NCI-H2081 (cell line): ENCODE measurements at regions not wholly inside any gene's neighbourhood (a gene's known extent, or its start where the extent isn't known, plus 50 kb on each side); places are given as distances from the start of the nearest gene placed in this dataset.
A peak's percentile ranks its signal among the peaks of the same experiment; 100 is the strongest.
"Not testable (repeated sequence)": the region's sequence is repeated elsewhere in the genome, so short reads cannot be mapped to it uniquely, and the experiment has no call there.

Source experiments
- DNase-seq, 2 experiments: peaks; one replicate each; lab custom pipeline; 2025; lab: John Stamatoyannopoulos, UW

GRCh38 chr1:189751311-189751710, 726.4 kb downstream of the BRINP3 start:
- no peak for DNase-seq

GRCh38 chr1:189752461-189752995, 725.1 kb downstream of the BRINP3 start:
- DNase-seq = no peak

- DNase-seq = not testable (repeated sequence)
These were observed 722.6 kb downstream of the BRINP3 start for GRCh38 chr1:189755100-189755499.

- no peak for DNase-seq
These were observed 713.0 kb downstream of the BRINP3 start for GRCh38 chr1:189764391-189765320.

- no peak for DNase-seq
These were observed 708.2 kb downstream of the BRINP3 start for GRCh38 chr1:189769448-189769847.

- DNase-seq = no peak
These were observed 702.9 kb downstream of the BRINP3 start for GRCh38 chr1:189774721-189775287.

GRCh38 chr1:189775343-189775742, 702.3 kb downstream of the BRINP3 start:
- DNase-seq = no peak

- no peak for DNase-seq
These were observed 698.6 kb downstream of the BRINP3 start for GRCh38 chr1:189779034-189779433.

- DNase-seq = no peak
These were observed 695.4 kb downstream of the BRINP3 start for GRCh38 chr1:189782295-189782694.

- DNase-seq = no peak
These were observed 694.2 kb downstream of the BRINP3 start for GRCh38 chr1:189783456-189783855.

GRCh38 chr1:189786761-189787160, 690.9 kb downstream of the BRINP3 start:
- no peak for DNase-seq

GRCh38 chr1:189787201-189787600, 690.5 kb downstream of the BRINP3 start:
- DNase-seq = no peak

- DNase-seq = no peak
These were observed 687.3 kb downstream of the BRINP3 start for GRCh38 chr1:189790335-189790734.

GRCh38 chr1:189803364-189803763, 674.3 kb downstream of the BRINP3 start:
- no peak for DNase-seq

GRCh38 chr1:189804352-189804751, 673.3 kb downstream of the BRINP3 start:
- DNase-seq = no peak

GRCh38 chr1:189805735-189806134, 671.9 kb downstream of the BRINP3 start:
- no peak for DNase-seq

GRCh38 chr1:189810639-189811038, 667.0 kb downstream of the BRINP3 start:
- not testable (repeated sequence) for DNase-seq

- no peak for DNase-seq
These were observed 665.7 kb downstream of the BRINP3 start for GRCh38 chr1:189811960-189812359.

- no peak for DNase-seq
These were observed 661.1 kb downstream of the BRINP3 start for GRCh38 chr1:189816558-189816957.

- DNase-seq = no peak
These were observed 657.9 kb downstream of the BRINP3 start for GRCh38 chr1:189819751-189820150.

GRCh38 chr1:189821833-189822232, 655.8 kb downstream of the BRINP3 start:
- DNase-seq = no peak

- peak; percentile 92 to 98 for DNase-seq
These were observed 642.9 kb downstream of the BRINP3 start for GRCh38 chr1:189834813-189835212.

GRCh38 chr1:189847613-189848012, 630.1 kb downstream of the BRINP3 start:
- no peak for DNase-seq
